HCT116 (cell line): ENCODE measurements at regions not wholly inside any gene's neighbourhood (a gene's known extent, or its start where the extent isn't known, plus 50 kb on each side); places are given as distances from the start of the nearest gene placed in this dataset.

Experiments used
- CEBPB ChIP-seq: IDR thresholded peaks from 2 replicates; pipeline ENCODE4 v1.6.1; 2012; ENCODE audit warnings: low read depth
- EZH2 ChIP-seq: fragments of 200-600 bp; sonication (generic); IDR thresholded peaks from 2 replicates; pipeline ENCODE4 v1.6.1; 2017; ENCODE audit warnings: antibody characterized with exemption, mixed run types
- JUND ChIP-seq: IDR thresholded peaks from 2 replicates; pipeline ENCODE4 v1.6.1; 2012
- POLR2A ChIP-seq: IDR thresholded peaks from 2 replicates; pipeline ENCODE4 v1.7.0; 2011; ENCODE audit warnings: borderline replicate concordance; ENCODE audit not compliant: insufficient read depth, insufficient read length; ENCODE audit errors: extremely low read depth
- POLR2AphosphoS5 ChIP-seq: IDR thresholded peaks from 2 replicates; pipeline ENCODE4 v1.6.1; 2011; ENCODE audit warnings: mild to moderate bottlenecking, low read depth, low read length, moderate library complexity
- RAD21 ChIP-seq: IDR thresholded peaks from 2 replicates; pipeline ENCODE4 v1.6.1; 2012; ENCODE audit warnings: low read depth, mild to moderate bottlenecking
- YY1 ChIP-seq: IDR thresholded peaks from 2 replicates; pipeline ENCODE4 v1.6.1; 2011; ENCODE audit warnings: low read length, low read depth, moderate library complexity, mild to moderate bottlenecking; ENCODE audit not compliant: insufficient replicate concordance; ENCODE audit errors: extremely low read depth
- ZNF274 ChIP-seq: fragments of 200-500 bp; sonication (Bioruptor generic); IDR thresholded peaks from 2 replicates; pipeline ENCODE4 v1.6.1; 2014; ENCODE audit warnings: mild to moderate bottlenecking, low read depth, low read length, inconsistent platforms
- TF ChIP-seq, protein P1 (sequence below), 3 experiments: fragments of 200-600 bp in 1 of 3; sonication (generic) in 1 of 3; IDR thresholded peaks in 2 of 3; conservative IDR thresholded peaks in 1 of 3; 2 replicates each; pipeline ENCODE4 v1.5.1; 2012 to 2017; ENCODE audit warnings: low read depth in 2 of 3, low read length in 2 of 3, antibody characterized with exemption in 1 of 3, borderline replicate concordance in 1 of 3, control low read depth in 1 of 3, mild to moderate bottlenecking in 1 of 3, mixed read lengths in 1 of 3, mixed run types in 1 of 3, moderate library complexity in 1 of 3; ENCODE audit not compliant: insufficient read depth in 1 of 3
- TF ChIP-seq, protein P2 (sequence below): IDR thresholded peaks from 2 replicates; pipeline ENCODE4 v1.6.1; 2012; ENCODE audit warnings: low read depth

DNA sequence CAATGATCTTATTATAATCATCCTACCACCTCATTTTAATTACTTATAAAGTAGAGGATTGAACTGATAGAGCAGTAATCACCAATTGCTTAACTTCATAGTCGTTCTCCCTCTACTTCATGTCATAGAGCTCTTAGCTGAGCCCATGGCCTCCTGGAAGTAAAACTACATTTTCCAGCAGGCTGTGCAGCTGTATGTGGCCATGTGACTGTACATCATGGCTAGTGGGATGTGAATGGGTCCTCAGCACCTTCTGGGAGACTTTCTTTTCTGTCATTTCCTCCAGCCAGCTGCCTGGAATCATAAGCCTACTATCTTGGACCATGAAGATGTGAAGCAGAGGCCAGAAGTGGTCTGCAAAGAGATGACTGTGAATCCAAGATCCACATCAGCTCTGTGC, 128.7 kb upstream of the SKOR2 start:
- TF ChIP-seq, protein P1, sequence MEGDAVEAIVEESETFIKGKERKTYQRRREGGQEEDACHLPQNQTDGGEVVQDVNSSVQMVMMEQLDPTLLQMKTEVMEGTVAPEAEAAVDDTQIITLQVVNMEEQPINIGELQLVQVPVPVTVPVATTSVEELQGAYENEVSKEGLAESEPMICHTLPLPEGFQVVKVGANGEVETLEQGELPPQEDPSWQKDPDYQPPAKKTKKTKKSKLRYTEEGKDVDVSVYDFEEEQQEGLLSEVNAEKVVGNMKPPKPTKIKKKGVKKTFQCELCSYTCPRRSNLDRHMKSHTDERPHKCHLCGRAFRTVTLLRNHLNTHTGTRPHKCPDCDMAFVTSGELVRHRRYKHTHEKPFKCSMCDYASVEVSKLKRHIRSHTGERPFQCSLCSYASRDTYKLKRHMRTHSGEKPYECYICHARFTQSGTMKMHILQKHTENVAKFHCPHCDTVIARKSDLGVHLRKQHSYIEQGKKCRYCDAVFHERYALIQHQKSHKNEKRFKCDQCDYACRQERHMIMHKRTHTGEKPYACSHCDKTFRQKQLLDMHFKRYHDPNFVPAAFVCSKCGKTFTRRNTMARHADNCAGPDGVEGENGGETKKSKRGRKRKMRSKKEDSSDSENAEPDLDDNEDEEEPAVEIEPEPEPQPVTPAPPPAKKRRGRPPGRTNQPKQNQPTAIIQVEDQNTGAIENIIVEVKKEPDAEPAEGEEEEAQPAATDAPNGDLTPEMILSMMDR (IDR thresholded peaks at IDR 0.05 in 2 of 3, conservative IDR thresholded peaks at IDR 0.05 in 1 of 3; ENCODE audit: borderline replicate concordance in 1 of 3, insufficient read depth in 1 of 3, low read depth in 2 of 3, low read length in 2 of 3): no peak
- TF ChIP-seq ZNF274: no peak
- TF ChIP-seq EZH2: no peak
- no peak for TF ChIP-seq POLR2A
- no peak for TF ChIP-seq POLR2AphosphoS5
- no peak for TF ChIP-seq CEBPB
- TF ChIP-seq RAD21: no peak
- TF ChIP-seq JUND: no peak
- TF ChIP-seq, protein P2, sequence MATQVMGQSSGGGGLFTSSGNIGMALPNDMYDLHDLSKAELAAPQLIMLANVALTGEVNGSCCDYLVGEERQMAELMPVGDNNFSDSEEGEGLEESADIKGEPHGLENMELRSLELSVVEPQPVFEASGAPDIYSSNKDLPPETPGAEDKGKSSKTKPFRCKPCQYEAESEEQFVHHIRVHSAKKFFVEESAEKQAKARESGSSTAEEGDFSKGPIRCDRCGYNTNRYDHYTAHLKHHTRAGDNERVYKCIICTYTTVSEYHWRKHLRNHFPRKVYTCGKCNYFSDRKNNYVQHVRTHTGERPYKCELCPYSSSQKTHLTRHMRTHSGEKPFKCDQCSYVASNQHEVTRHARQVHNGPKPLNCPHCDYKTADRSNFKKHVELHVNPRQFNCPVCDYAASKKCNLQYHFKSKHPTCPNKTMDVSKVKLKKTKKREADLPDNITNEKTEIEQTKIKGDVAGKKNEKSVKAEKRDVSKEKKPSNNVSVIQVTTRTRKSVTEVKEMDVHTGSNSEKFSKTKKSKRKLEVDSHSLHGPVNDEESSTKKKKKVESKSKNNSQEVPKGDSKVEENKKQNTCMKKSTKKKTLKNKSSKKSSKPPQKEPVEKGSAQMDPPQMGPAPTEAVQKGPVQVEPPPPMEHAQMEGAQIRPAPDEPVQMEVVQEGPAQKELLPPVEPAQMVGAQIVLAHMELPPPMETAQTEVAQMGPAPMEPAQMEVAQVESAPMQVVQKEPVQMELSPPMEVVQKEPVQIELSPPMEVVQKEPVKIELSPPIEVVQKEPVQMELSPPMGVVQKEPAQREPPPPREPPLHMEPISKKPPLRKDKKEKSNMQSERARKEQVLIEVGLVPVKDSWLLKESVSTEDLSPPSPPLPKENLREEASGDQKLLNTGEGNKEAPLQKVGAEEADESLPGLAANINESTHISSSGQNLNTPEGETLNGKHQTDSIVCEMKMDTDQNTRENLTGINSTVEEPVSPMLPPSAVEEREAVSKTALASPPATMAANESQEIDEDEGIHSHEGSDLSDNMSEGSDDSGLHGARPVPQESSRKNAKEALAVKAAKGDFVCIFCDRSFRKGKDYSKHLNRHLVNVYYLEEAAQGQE: no peak
- TF ChIP-seq YY1: no peak
